ENCODE measurements at regions not wholly inside any gene's neighbourhood (a gene's known extent, or its start where the extent isn't known, plus 50 kb on each side); places are given as distances from the start of the nearest gene placed in this dataset.

DNA sequence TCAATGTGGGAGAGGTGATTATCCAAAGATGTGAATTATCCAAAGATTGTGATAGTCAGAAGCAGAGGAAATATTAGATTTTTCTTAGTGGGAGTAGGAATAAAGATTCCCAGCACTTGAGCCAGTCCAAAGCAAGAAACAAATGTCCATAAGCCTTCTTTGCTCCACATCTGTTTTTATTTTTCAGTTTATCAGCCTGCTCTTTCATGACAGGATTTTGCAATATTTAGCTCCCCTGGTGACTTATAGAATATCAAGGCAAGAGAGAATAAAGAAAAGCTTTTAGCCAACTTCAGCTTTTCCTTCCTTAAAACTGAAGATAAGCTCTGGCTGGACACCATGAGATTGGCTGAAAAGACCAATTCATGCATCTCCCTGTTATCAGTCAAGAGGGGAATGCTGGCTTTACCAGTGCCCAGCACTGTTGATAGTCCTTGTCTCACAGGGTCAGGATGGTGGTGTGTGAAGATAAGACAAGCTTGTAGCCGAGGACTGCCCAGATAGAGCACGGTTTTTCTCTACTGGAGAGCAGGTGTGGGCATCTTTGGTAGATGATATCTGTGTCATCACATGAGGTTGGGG lies 706.5 kb downstream of the KCNJ2 start:
- TF ChIP-seq EZH2 (IDR thresholded peaks at IDR 0.05; ENCODE audit: borderline replicate concordance, low read length): no peak
- TF ChIP-seq, protein P1, sequence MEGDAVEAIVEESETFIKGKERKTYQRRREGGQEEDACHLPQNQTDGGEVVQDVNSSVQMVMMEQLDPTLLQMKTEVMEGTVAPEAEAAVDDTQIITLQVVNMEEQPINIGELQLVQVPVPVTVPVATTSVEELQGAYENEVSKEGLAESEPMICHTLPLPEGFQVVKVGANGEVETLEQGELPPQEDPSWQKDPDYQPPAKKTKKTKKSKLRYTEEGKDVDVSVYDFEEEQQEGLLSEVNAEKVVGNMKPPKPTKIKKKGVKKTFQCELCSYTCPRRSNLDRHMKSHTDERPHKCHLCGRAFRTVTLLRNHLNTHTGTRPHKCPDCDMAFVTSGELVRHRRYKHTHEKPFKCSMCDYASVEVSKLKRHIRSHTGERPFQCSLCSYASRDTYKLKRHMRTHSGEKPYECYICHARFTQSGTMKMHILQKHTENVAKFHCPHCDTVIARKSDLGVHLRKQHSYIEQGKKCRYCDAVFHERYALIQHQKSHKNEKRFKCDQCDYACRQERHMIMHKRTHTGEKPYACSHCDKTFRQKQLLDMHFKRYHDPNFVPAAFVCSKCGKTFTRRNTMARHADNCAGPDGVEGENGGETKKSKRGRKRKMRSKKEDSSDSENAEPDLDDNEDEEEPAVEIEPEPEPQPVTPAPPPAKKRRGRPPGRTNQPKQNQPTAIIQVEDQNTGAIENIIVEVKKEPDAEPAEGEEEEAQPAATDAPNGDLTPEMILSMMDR (IDR thresholded peaks at IDR 0.05; ENCODE audit: low read length): no peak

Data from OCI-LY1 (cell line).